GM12865 (cell line): ENCODE measurements at regions not wholly inside any gene's neighbourhood (a gene's known extent, or its start where the extent isn't known, plus 50 kb on each side); places are given as distances from the start of the nearest gene placed in this dataset.

Source experiments
- DNase-seq: peaks from one replicate; pipeline ENCODE4 v3.0.0; 2010; ENCODE audit warnings: low read depth
- H3K4me3 ChIP-seq: 2 replicates; pipeline ENCODE4 v1.5.1; 2011; ENCODE audit warnings: mild to moderate bottlenecking, low read depth, low read length, control low read depth
- CTCF ChIP-seq: IDR thresholded peaks from 2 replicates; pipeline ENCODE4 v1.5.1; 2011; ENCODE audit warnings: low read length, control low read depth, low read depth, inconsistent platforms; ENCODE audit not compliant: insufficient read depth; ENCODE audit errors: missing control alignments

- TF ChIP-seq CTCF = no peak
- DNase-seq = no peak
- no peak overlapping the region for H3K4me3 ChIP-seq
Measured at GRCh38 chr16:73231379-73231778, 183.5 kb upstream of the ZFHX3 start.

GRCh38 chr16:73230651-73231050 is 182.7 kb upstream of the ZFHX3 start:
- TF ChIP-seq CTCF = no peak
- DNase-seq = no peak
- no peak overlapping the region for H3K4me3 ChIP-seq

- H3K4me3 ChIP-seq = no peak overlapping the region
- TF ChIP-seq CTCF = no peak
- DNase-seq = no peak
Measured at GRCh38 chr16:73228649-73229048, 180.7 kb upstream of the ZFHX3 start.

GRCh38 chr16:73226675-73227074 is 178.7 kb upstream of the ZFHX3 start:
- no peak overlapping the region for H3K4me3 ChIP-seq
- no peak for DNase-seq
- no peak for TF ChIP-seq CTCF

- no peak for DNase-seq
- TF ChIP-seq CTCF = no peak
Measured at GRCh38 chr16:73225983-73226382, 178.1 kb upstream of the ZFHX3 start.

GRCh38 chr16:73220836-73221235 is 172.9 kb upstream of the ZFHX3 start:
- no peak for DNase-seq
- no peak overlapping the region for H3K4me3 ChIP-seq
- TF ChIP-seq CTCF = no peak

More at GRCh38 chr16:73225983-73226382, 178.1 kb upstream of the ZFHX3 start:
- no peak overlapping the region for H3K4me3 ChIP-seq

GRCh38 chr16:73219176-73219575 is 171.2 kb upstream of the ZFHX3 start:
- TF ChIP-seq CTCF = no peak
- H3K4me3 ChIP-seq = no peak overlapping the region
- DNase-seq = no peak
